ENCODE measurements at regions not wholly inside any gene's neighbourhood (a gene's known extent, or its start where the extent isn't known, plus 50 kb on each side); places are given as distances from the start of the nearest gene placed in this dataset.

GRCh38 chr18:28647961-28648360, 471.0 kb upstream of the CDH2 start:
- Histone ChIP-seq H3K4me3 (no peak overlapping the region), H3K4me1 (no peaks in the 10 kb centered on the region), H3K36me3 (no peaks in the 10 kb centered on the region), H3K27me3 (no peaks in the 10 kb centered on the region), H3K27ac (no peak overlapping the region), H3K9me3 (no peaks in the 10 kb centered on the region)
- WGBS, 4 donors: 67 to 79% (median 71%) methylated on average over 3 of the region's 3 CpGs
- ATAC-seq: no peak
- intact Hi-C loops (cut with DNase I): no loop called here
- TF ChIP-seq CTCF (IDR thresholded peaks at IDR 0.05): no peak
- TF ChIP-seq POLR2A (IDR thresholded peaks at IDR 0.05): no peak
- DNase-seq: no peak

- DNase-seq: no peak
- TF ChIP-seq CTCF (IDR thresholded peaks at IDR 0.05) (no peak), POLR2A (IDR thresholded peaks at IDR 0.05) (no peak)
- Histone ChIP-seq H3K4me3 (no peak overlapping the region), H3K4me1 (no peaks in the 10 kb centered on the region), H3K27ac (no peak overlapping the region), H3K9me3 (peaks cover 0 to 5% (median 0%) of the 10 kb centered on the region in 12 donors), H3K27me3 (no peaks in the 10 kb centered on the region), H3K36me3 (no peaks in the 10 kb centered on the region)
- no peak for ATAC-seq
- intact Hi-C loops (cut with DNase I): no loop called here
- WGBS, 4 donors: 43 to 57% (median 55%) methylated on average over 2 of the region's 2 CpGs
Observed at GRCh38 chr18:28637897-28638296, 461.0 kb upstream of the CDH2 start.

- Histone ChIP-seq H3K27ac (no peak overlapping the region), H3K4me3 (no peak overlapping the region), H3K9me3 (peaks cover 0 to 5% (median 0%) of the 10 kb centered on the region in 12 donors), H3K27me3 (no peaks in the 10 kb centered on the region), H3K36me3 (no peaks in the 10 kb centered on the region), H3K4me1 (no peaks in the 10 kb centered on the region)
- ATAC-seq (no peak), DNase-seq (no peak)
- intact Hi-C loops (cut with DNase I): no loop called here
- TF ChIP-seq CTCF (IDR thresholded peaks at IDR 0.05) (no peak), POLR2A (IDR thresholded peaks at IDR 0.05) (no peak)
Observed at GRCh38 chr18:28635530-28635929, 458.6 kb upstream of the CDH2 start.

- TF ChIP-seq CTCF (IDR thresholded peaks at IDR 0.05): no peak
- TF ChIP-seq POLR2A (IDR thresholded peaks at IDR 0.05): no peak
- Histone ChIP-seq H3K27me3 (no peaks in the 10 kb centered on the region), H3K36me3 (no peaks in the 10 kb centered on the region), H3K27ac (no peak overlapping the region), H3K9me3 (no peaks in the 10 kb centered on the region), H3K4me1 (no peaks in the 10 kb centered on the region), H3K4me3 (no peak overlapping the region)
- DNase-seq (no peak), ATAC-seq (no peak)
- intact Hi-C loops (cut with DNase I): no loop called here
Observed at GRCh38 chr18:28626756-28627155, 449.8 kb upstream of the CDH2 start.

Measured in heart left ventricle (tissue), 16 donors.